ENCODE measurements at regions not wholly inside any gene's neighbourhood (a gene's known extent, or its start where the extent isn't known, plus 50 kb on each side); places are given as distances from the start of the nearest gene placed in this dataset.

- peaks cover 4 to 16% (median 11%) of the 10 kb centered on the region in 5 donors for H3K9me3 ChIP-seq (ENCODE audit: control insufficient read depth in 5 of 5, low read length in 5 of 5)
- H3K27ac ChIP-seq (ENCODE audit: low read depth, low read length), result no peak overlapping the region
- H3K4me3 ChIP-seq (ENCODE audit: low read depth in 1 of 5, low read length in 5 of 5), result no peak overlapping the region
- H3K27me3 ChIP-seq (ENCODE audit: control insufficient read depth in 5 of 5, insufficient read depth in 4 of 5, low read length in 5 of 5), result peaks cover 0 to 4% (median under 1%) of the 10 kb centered on the region in 5 donors
- H3K9ac ChIP-seq (ENCODE audit: low read length in 5 of 5), result no peak overlapping the region
- no peaks in the 10 kb centered on the region for H3K4me1 ChIP-seq (ENCODE audit: control insufficient read depth in 5 of 5, insufficient read depth in 5 of 5, low read length in 5 of 5)
- peaks cover 0 to 8% (median 0%) of the 10 kb centered on the region in 5 donors for H3K36me3 ChIP-seq (ENCODE audit: control insufficient read depth in 5 of 5, insufficient read depth in 5 of 5, low read length in 5 of 5)
Observed at GRCh38 chr22:49613511-49614270, 214.0 kb downstream of the BRD1 start.

GRCh38 chr22:49613108-49613507 lies 214.6 kb downstream of the BRD1 start:
- Histone ChIP-seq H3K27me3 (ENCODE audit: control insufficient read depth in 5 of 5, insufficient read depth in 4 of 5, low read length in 5 of 5) (peaks cover 0 to 4% (median 0%) of the 10 kb centered on the region in 5 donors), H3K27ac (ENCODE audit: low read depth, low read length) (no peak overlapping the region), H3K9me3 (ENCODE audit: control insufficient read depth in 5 of 5, low read length in 5 of 5) (peaks cover 4 to 16% (median 11%) of the 10 kb centered on the region in 5 donors), H3K9ac (ENCODE audit: low read length in 5 of 5) (no peak overlapping the region), H3K4me3 (ENCODE audit: low read depth in 1 of 5, low read length in 5 of 5) (peak overlapping the region in 1 of 5 donors; percentile 4), H3K36me3 (ENCODE audit: control insufficient read depth in 5 of 5, insufficient read depth in 5 of 5, low read length in 5 of 5) (peaks cover 0 to 11% (median 0%) of the 10 kb centered on the region in 5 donors), H3K4me1 (ENCODE audit: control insufficient read depth in 5 of 5, insufficient read depth in 5 of 5, low read length in 5 of 5) (no peaks in the 10 kb centered on the region)

- H3K9me3 ChIP-seq (ENCODE audit: control insufficient read depth in 5 of 5, low read length in 5 of 5), result peaks cover 4 to 26% (median 16%) of the 10 kb centered on the region in 5 donors
- peaks cover 0 to 6% (median 5%) of the 10 kb centered on the region in 5 donors for H3K36me3 ChIP-seq (ENCODE audit: control insufficient read depth in 5 of 5, insufficient read depth in 5 of 5, low read length in 5 of 5)
- H3K27ac ChIP-seq (ENCODE audit: low read depth, low read length), result no peak overlapping the region
- no peaks in the 10 kb centered on the region for H3K4me1 ChIP-seq (ENCODE audit: control insufficient read depth in 5 of 5, insufficient read depth in 5 of 5, low read length in 5 of 5)
- peaks cover 0 to 4% (median 0%) of the 10 kb centered on the region in 5 donors for H3K27me3 ChIP-seq (ENCODE audit: control insufficient read depth in 5 of 5, insufficient read depth in 4 of 5, low read length in 5 of 5)
- no peak overlapping the region for H3K4me3 ChIP-seq (ENCODE audit: low read depth in 1 of 5, low read length in 5 of 5)
- H3K9ac ChIP-seq (ENCODE audit: low read length in 5 of 5), result no peak overlapping the region
Observed at GRCh38 chr22:49609207-49609876, 218.3 kb downstream of the BRD1 start.

GRCh38 chr22:49608660-49609059 lies 219.0 kb downstream of the BRD1 start:
- Histone ChIP-seq H3K9ac (ENCODE audit: low read length in 5 of 5) (no peak overlapping the region), H3K9me3 (ENCODE audit: control insufficient read depth in 5 of 5, low read length in 5 of 5) (peaks cover 4 to 33% (median 16%) of the 10 kb centered on the region in 5 donors), H3K36me3 (ENCODE audit: control insufficient read depth in 5 of 5, insufficient read depth in 5 of 5, low read length in 5 of 5) (peaks cover 0 to 6% (median 5%) of the 10 kb centered on the region in 5 donors), H3K27ac (ENCODE audit: low read depth, low read length) (no peak overlapping the region), H3K4me1 (ENCODE audit: control insufficient read depth in 5 of 5, insufficient read depth in 5 of 5, low read length in 5 of 5) (no peaks in the 10 kb centered on the region), H3K4me3 (ENCODE audit: low read depth in 1 of 5, low read length in 5 of 5) (no peak overlapping the region), H3K27me3 (ENCODE audit: control insufficient read depth in 5 of 5, insufficient read depth in 4 of 5, low read length in 5 of 5) (peaks cover 0 to 4% (median 0%) of the 10 kb centered on the region in 5 donors)

GRCh38 chr22:49608228-49608627 lies 219.4 kb downstream of the BRD1 start:
- Histone ChIP-seq H3K36me3 (ENCODE audit: control insufficient read depth in 5 of 5, insufficient read depth in 5 of 5, low read length in 5 of 5) (peaks cover 0 to 7% (median 6%) of the 10 kb centered on the region in 5 donors), H3K9ac (ENCODE audit: low read length in 5 of 5) (no peak overlapping the region), H3K4me1 (ENCODE audit: control insufficient read depth in 5 of 5, insufficient read depth in 5 of 5, low read length in 5 of 5) (no peaks in the 10 kb centered on the region), H3K4me3 (ENCODE audit: low read depth in 1 of 5, low read length in 5 of 5) (no peak overlapping the region), H3K27ac (ENCODE audit: low read depth, low read length) (no peak overlapping the region), H3K27me3 (ENCODE audit: control insufficient read depth in 5 of 5, insufficient read depth in 4 of 5, low read length in 5 of 5) (peaks cover 0 to 3% (median 0%) of the 10 kb centered on the region in 5 donors), H3K9me3 (ENCODE audit: control insufficient read depth in 5 of 5, low read length in 5 of 5) (peaks cover 4 to 34% (median 15%) of the 10 kb centered on the region in 5 donors)

- peaks cover 0 to 8% (median 6%) of the 10 kb centered on the region in 5 donors for H3K36me3 ChIP-seq (ENCODE audit: control insufficient read depth in 5 of 5, insufficient read depth in 5 of 5, low read length in 5 of 5)
- no peaks in the 10 kb centered on the region for H3K27me3 ChIP-seq (ENCODE audit: control insufficient read depth in 5 of 5, insufficient read depth in 4 of 5, low read length in 5 of 5)
- no peak overlapping the region for H3K9ac ChIP-seq (ENCODE audit: low read length in 5 of 5)
- H3K4me3 ChIP-seq (ENCODE audit: low read depth in 1 of 5, low read length in 5 of 5), result no peak overlapping the region
- H3K27ac ChIP-seq (ENCODE audit: low read depth, low read length), result no peak overlapping the region
- H3K9me3 ChIP-seq (ENCODE audit: control insufficient read depth in 5 of 5, low read length in 5 of 5), result peaks cover 2 to 30% (median 11%) of the 10 kb centered on the region in 5 donors
- H3K4me1 ChIP-seq (ENCODE audit: control insufficient read depth in 5 of 5, insufficient read depth in 5 of 5, low read length in 5 of 5), result no peaks in the 10 kb centered on the region
Observed at GRCh38 chr22:49607821-49608220, 219.9 kb downstream of the BRD1 start.

- peaks cover 0 to 31% (median 8%) of the 10 kb centered on the region in 5 donors for H3K9me3 ChIP-seq (ENCODE audit: control insufficient read depth in 5 of 5, low read length in 5 of 5)
- H3K4me3 ChIP-seq (ENCODE audit: low read depth in 1 of 5, low read length in 5 of 5), result no peak overlapping the region
- peaks cover 0 to 9% (median 6%) of the 10 kb centered on the region in 5 donors for H3K36me3 ChIP-seq (ENCODE audit: control insufficient read depth in 5 of 5, insufficient read depth in 5 of 5, low read length in 5 of 5)
- H3K27me3 ChIP-seq (ENCODE audit: control insufficient read depth in 5 of 5, insufficient read depth in 4 of 5, low read length in 5 of 5), result no peaks in the 10 kb centered on the region
- no peaks in the 10 kb centered on the region for H3K4me1 ChIP-seq (ENCODE audit: control insufficient read depth in 5 of 5, insufficient read depth in 5 of 5, low read length in 5 of 5)
- H3K27ac ChIP-seq (ENCODE audit: low read depth, low read length), result no peak overlapping the region
- no peak overlapping the region for H3K9ac ChIP-seq (ENCODE audit: low read length in 5 of 5)
Observed at GRCh38 chr22:49606562-49607290, 220.9 kb downstream of the BRD1 start.

GRCh38 chr22:49604732-49605302 lies 222.9 kb downstream of the BRD1 start:
- Histone ChIP-seq H3K27ac (ENCODE audit: low read depth, low read length) (no peak overlapping the region), H3K4me1 (ENCODE audit: control insufficient read depth in 5 of 5, insufficient read depth in 5 of 5, low read length in 5 of 5) (peaks cover 0 to 5% (median 1%) of the 10 kb centered on the region in 5 donors), H3K36me3 (ENCODE audit: control insufficient read depth in 5 of 5, insufficient read depth in 5 of 5, low read length in 5 of 5) (peaks cover 0 to 7% (median 6%) of the 10 kb centered on the region in 5 donors), H3K9me3 (ENCODE audit: control insufficient read depth in 5 of 5, low read length in 5 of 5) (peaks cover 0 to 26% (median 8%) of the 10 kb centered on the region in 5 donors), H3K4me3 (ENCODE audit: low read depth in 1 of 5, low read length in 5 of 5) (no peak overlapping the region), H3K9ac (ENCODE audit: low read length in 5 of 5) (no peak overlapping the region), H3K27me3 (ENCODE audit: control insufficient read depth in 5 of 5, insufficient read depth in 4 of 5, low read length in 5 of 5) (peaks cover 0 to 4% (median 0%) of the 10 kb centered on the region in 5 donors)

GRCh38 chr22:49603016-49603415 lies 224.7 kb downstream of the BRD1 start:
- Histone ChIP-seq H3K9me3 (ENCODE audit: control insufficient read depth in 5 of 5, low read length in 5 of 5) (peaks cover 0 to 26% (median 8%) of the 10 kb centered on the region in 5 donors), H3K27ac (ENCODE audit: low read depth, low read length) (no peak overlapping the region), H3K27me3 (ENCODE audit: control insufficient read depth in 5 of 5, insufficient read depth in 4 of 5, low read length in 5 of 5) (peaks cover 0 to 12% (median 0%) of the 10 kb centered on the region in 5 donors), H3K9ac (ENCODE audit: low read length in 5 of 5) (no peak overlapping the region), H3K36me3 (ENCODE audit: control insufficient read depth in 5 of 5, insufficient read depth in 5 of 5, low read length in 5 of 5) (peaks cover 0 to 6% (median 3%) of the 10 kb centered on the region in 5 donors), H3K4me3 (ENCODE audit: low read depth in 1 of 5, low read length in 5 of 5) (no peak overlapping the region), H3K4me1 (ENCODE audit: control insufficient read depth in 5 of 5, insufficient read depth in 5 of 5, low read length in 5 of 5) (peaks cover 0 to 5% (median 1%) of the 10 kb centered on the region in 5 donors)
